ENCODE measurements at regions not wholly inside any gene's neighbourhood (a gene's known extent, or its start where the extent isn't known, plus 50 kb on each side); places are given as distances from the start of the nearest gene placed in this dataset.

DNA sequence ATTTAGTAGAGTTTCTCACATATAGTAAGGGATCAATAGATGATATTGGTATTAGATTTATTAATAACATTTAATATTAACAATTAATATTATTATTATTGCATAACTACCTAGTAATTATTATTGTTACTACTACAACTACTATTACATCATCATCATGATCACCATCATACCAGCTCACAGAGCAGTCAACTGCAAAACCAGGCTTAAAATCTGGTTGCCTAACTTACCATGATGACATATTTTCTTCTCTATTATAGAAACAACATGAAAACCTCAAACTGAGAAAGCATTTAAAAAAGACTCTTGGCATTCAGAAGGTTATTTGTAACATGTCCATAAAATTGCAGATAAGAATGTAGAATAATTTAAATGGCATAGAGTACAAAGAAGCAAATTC lies 247.0 kb upstream of the TTC29 start:
- DNase-seq (ENCODE audit: low spot score, unreplicated experiment), result no peak
- H3K4me3 Mint-ChIP-seq (ENCODE audit: low read depth), result no peak overlapping the region
- no peak overlapping the region for H3K27ac Mint-ChIP-seq
- no peaks in the 10 kb centered on the region for H3K27me3 Mint-ChIP-seq
- peaks cover 6% of the 10 kb centered on the region for H3K4me1 Mint-ChIP-seq (ENCODE audit: low read depth)
- TF ChIP-seq, protein P1, sequence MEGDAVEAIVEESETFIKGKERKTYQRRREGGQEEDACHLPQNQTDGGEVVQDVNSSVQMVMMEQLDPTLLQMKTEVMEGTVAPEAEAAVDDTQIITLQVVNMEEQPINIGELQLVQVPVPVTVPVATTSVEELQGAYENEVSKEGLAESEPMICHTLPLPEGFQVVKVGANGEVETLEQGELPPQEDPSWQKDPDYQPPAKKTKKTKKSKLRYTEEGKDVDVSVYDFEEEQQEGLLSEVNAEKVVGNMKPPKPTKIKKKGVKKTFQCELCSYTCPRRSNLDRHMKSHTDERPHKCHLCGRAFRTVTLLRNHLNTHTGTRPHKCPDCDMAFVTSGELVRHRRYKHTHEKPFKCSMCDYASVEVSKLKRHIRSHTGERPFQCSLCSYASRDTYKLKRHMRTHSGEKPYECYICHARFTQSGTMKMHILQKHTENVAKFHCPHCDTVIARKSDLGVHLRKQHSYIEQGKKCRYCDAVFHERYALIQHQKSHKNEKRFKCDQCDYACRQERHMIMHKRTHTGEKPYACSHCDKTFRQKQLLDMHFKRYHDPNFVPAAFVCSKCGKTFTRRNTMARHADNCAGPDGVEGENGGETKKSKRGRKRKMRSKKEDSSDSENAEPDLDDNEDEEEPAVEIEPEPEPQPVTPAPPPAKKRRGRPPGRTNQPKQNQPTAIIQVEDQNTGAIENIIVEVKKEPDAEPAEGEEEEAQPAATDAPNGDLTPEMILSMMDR (IDR thresholded peaks at IDR 0.05; ENCODE audit: unreplicated experiment), result no peak
- H3K36me3 Mint-ChIP-seq (ENCODE audit: insufficient read depth), result no peaks in the 10 kb centered on the region
- peaks cover 12% of the 10 kb centered on the region for H3K9me3 Mint-ChIP-seq (ENCODE audit: low read depth)

DNA sequence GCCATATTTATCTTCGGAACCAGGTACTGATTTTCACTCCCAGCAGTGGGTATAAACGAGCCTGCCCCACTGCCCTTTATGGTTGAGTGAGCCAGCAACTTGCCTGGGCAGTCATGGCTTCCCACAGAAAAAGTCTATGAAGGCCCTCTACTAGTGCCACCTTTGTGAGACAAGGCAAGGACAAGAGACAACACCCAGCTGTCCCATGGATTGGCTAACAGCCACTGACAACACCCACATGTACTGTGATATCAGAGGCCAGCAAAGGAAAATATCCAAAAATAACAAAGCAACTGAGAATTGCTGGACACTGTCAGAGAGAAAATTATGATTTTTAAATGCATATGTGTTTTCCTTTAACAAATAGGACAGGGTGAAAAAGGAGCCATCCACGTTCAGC lies 248.4 kb upstream of the TTC29 start:
- Mint-ChIP-seq H3K27ac (no peak overlapping the region), H3K4me3 (ENCODE audit: low read depth) (no peak overlapping the region), H3K36me3 (ENCODE audit: insufficient read depth) (no peaks in the 10 kb centered on the region), H3K4me1 (ENCODE audit: low read depth) (peaks cover 19% of the 10 kb centered on the region), H3K27me3 (no peaks in the 10 kb centered on the region), H3K9me3 (ENCODE audit: low read depth) (peaks cover under 1% of the 10 kb centered on the region)
- no peak for DNase-seq (ENCODE audit: low spot score, unreplicated experiment)
- TF ChIP-seq, protein P1 (IDR thresholded peaks at IDR 0.05; ENCODE audit: unreplicated experiment), result no peak

- TF ChIP-seq, protein P1 (IDR thresholded peaks at IDR 0.05; ENCODE audit: unreplicated experiment), result no peak
- no peaks in the 10 kb centered on the region for H3K36me3 Mint-ChIP-seq (ENCODE audit: insufficient read depth)
- H3K9me3 Mint-ChIP-seq (ENCODE audit: low read depth), result no peaks in the 10 kb centered on the region
- H3K27ac Mint-ChIP-seq, result no peak overlapping the region
- peaks cover 21% of the 10 kb centered on the region for H3K4me1 Mint-ChIP-seq (ENCODE audit: low read depth)
- no peak for DNase-seq (ENCODE audit: low spot score, unreplicated experiment)
- H3K4me3 Mint-ChIP-seq (ENCODE audit: low read depth), result no peak overlapping the region
- H3K27me3 Mint-ChIP-seq, result no peaks in the 10 kb centered on the region
These were observed 248.9 kb upstream of the TTC29 start for GRCh38 chr4:147194604-147195003.

DNA sequence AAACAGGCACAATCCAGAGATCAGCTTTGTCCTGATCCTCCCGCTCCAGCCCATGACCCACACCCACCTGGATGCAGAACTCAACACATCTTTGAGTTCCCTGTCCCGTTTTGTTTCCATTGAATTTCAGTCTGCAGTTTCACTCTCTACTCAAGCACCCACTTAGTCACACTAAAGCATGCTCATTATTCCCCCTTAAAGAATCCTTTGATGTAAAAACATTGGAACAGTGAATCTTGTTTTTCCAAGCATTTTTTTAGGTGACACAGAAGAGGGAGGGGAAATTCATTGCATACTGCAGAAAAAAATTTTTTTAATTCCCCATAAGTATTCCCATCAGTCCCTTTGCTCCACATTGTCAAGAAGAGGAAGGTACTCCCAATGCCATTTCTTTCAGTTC lies 249.7 kb upstream of the TTC29 start:
- Mint-ChIP-seq H3K36me3 (ENCODE audit: insufficient read depth) (no peaks in the 10 kb centered on the region), H3K27ac (no peak overlapping the region)

GRCh38 chr4:147198411-147199051 lies 252.9 kb upstream of the TTC29 start:
- H3K4me1 Mint-ChIP-seq (ENCODE audit: low read depth), result peaks cover 21% of the 10 kb centered on the region
- no peak for DNase-seq (ENCODE audit: low spot score, unreplicated experiment)
- TF ChIP-seq, protein P1 (IDR thresholded peaks at IDR 0.05; ENCODE audit: unreplicated experiment), result no peak
- peaks cover 3% of the 10 kb centered on the region for H3K9me3 Mint-ChIP-seq (ENCODE audit: low read depth)
- H3K4me3 Mint-ChIP-seq (ENCODE audit: low read depth), result no peak overlapping the region
- no peaks in the 10 kb centered on the region for H3K27me3 Mint-ChIP-seq
- H3K36me3 Mint-ChIP-seq (ENCODE audit: insufficient read depth), result no peaks in the 10 kb centered on the region
- H3K27ac Mint-ChIP-seq, result peak overlapping the region; percentile 38

More for the DNA sequence above, 249.7 kb upstream of the TTC29 start:
- H3K4me3 Mint-ChIP-seq (ENCODE audit: low read depth), result no peak overlapping the region
- H3K9me3 Mint-ChIP-seq (ENCODE audit: low read depth), result no peaks in the 10 kb centered on the region
- no peaks in the 10 kb centered on the region for H3K27me3 Mint-ChIP-seq
- peaks cover 21% of the 10 kb centered on the region for H3K4me1 Mint-ChIP-seq (ENCODE audit: low read depth)
- no peak for DNase-seq (ENCODE audit: low spot score, unreplicated experiment)
- TF ChIP-seq, protein P1 (IDR thresholded peaks at IDR 0.05; ENCODE audit: unreplicated experiment), result no peak

Measured in progenitor cell of endocrine pancreas (in vitro differentiated cells).